Rectal smooth muscle tissue (tissue), 1 donor: ENCODE measurements at regions not wholly inside any gene's neighbourhood (a gene's known extent, or its start where the extent isn't known, plus 50 kb on each side); places are given as distances from the start of the nearest gene placed in this dataset.

Source experiments
- H3K27ac ChIP-seq: one replicate; pipeline ENCODE4 v1.7.0; 2013; ENCODE audit warnings: low read depth, low read length, inconsistent platforms
- H3K27me3 ChIP-seq: one replicate; pipeline ENCODE4 v1.7.0; 2013; ENCODE audit warnings: low read length; ENCODE audit not compliant: control insufficient read depth, insufficient read depth
- H3K36me3 ChIP-seq: one replicate; pipeline ENCODE4 v1.7.0; 2013; ENCODE audit warnings: low read length; ENCODE audit not compliant: control insufficient read depth, insufficient read depth
- H3K4me1 ChIP-seq: one replicate; pipeline ENCODE4 v1.7.0; 2013; ENCODE audit warnings: low read length; ENCODE audit not compliant: control insufficient read depth, insufficient read depth
- H3K4me3 ChIP-seq: one replicate; pipeline ENCODE4 v1.7.0; 2013; ENCODE audit warnings: low read length
- H3K9ac ChIP-seq: one replicate; pipeline ENCODE4 v1.7.0; 2013; ENCODE audit warnings: low read length

GRCh38 chr12:70045514-70045913 lies 197.7 kb upstream of the CNOT2 start:
- Histone ChIP-seq H3K27me3 (no peaks in the 10 kb centered on the region), H3K27ac (no peak overlapping the region), H3K4me3 (no peak overlapping the region), H3K4me1 (no peaks in the 10 kb centered on the region), H3K9ac (no peak overlapping the region), H3K36me3 (no peaks in the 10 kb centered on the region)

- no peak overlapping the region for H3K9ac ChIP-seq
- H3K27ac ChIP-seq: no peak overlapping the region
Observed at GRCh38 chr12:70048521-70049250, 194.5 kb upstream of the CNOT2 start.

DNA sequence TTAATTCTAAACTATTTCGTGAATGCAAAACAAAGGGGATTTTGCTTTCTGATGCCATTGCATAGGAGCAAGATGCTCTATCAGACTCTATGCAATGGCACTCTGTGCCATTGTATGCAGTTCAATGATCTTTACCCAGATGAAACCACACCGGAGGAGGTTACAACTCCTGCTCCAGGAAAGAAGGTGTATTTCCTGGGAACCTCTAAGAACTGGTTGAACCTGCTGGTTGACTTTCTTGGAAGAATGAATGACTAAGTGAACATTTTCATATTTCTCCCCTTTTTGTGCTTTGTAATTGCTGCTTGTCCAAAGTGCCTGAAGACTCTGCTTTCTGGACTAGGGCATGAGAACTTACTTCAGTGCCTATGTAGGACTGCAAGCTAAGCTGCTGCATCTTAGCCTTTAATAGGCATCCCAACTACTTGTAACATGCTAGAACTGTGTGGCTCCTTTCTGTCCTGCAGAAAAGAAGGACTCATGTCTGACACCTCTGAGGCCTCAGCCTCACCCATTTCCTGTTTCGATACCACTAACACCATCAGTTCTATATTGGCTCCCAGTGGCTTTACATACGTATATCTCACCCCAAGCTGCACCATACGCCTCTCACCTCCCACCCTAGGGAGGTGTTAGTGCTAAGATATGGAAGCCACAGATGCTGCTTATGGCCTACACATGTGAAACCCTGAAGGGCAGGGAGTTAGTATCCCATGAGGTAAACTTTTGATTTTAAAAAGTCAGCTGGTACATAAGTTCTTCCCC lies 193.5 kb upstream of the CNOT2 start:
- Histone ChIP-seq H3K4me3 (no peak overlapping the region), H3K27ac (no peak overlapping the region), H3K9ac (no peak overlapping the region), H3K36me3 (no peaks in the 10 kb centered on the region), H3K4me1 (no peaks in the 10 kb centered on the region), H3K27me3 (no peaks in the 10 kb centered on the region)

More at GRCh38 chr12:70048521-70049250, 194.5 kb upstream of the CNOT2 start:
- Histone ChIP-seq H3K27me3 (no peaks in the 10 kb centered on the region), H3K36me3 (no peaks in the 10 kb centered on the region), H3K4me1 (no peaks in the 10 kb centered on the region), H3K4me3 (no peak overlapping the region)

- Histone ChIP-seq H3K9ac (no peak overlapping the region), H3K4me3 (no peak overlapping the region), H3K27ac (no peak overlapping the region), H3K4me1 (no peaks in the 10 kb centered on the region), H3K27me3 (no peaks in the 10 kb centered on the region), H3K36me3 (no peaks in the 10 kb centered on the region)
Observed at GRCh38 chr12:70052476-70052875, 190.8 kb upstream of the CNOT2 start.

DNA sequence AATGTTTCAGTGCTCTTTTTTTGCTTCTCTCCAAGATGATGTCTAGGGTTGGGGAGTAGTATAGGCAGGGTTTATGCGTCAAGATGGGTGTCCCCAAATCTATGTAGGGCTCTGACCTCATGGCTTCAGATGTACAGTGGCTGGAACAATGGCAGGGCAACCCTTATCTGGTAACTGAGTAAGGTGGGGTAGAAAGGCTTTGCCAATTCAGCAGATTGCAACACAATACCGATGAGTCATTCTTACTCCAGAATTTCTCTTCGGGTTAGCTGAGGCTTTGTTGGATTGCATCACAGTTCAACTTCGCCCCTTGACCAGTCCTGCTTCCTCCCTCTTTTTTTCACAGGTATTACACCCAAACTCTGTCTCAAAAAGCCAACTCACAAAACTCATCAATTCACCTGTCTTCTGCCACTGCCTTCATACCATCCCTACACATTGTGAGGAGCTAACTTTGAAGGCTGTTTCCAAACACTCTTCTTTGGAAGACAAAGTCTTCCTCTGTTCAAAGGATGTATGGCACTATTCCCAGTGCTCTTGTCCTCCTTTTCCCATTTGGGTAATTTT lies 190.2 kb upstream of the CNOT2 start:
- H3K36me3 ChIP-seq: no peaks in the 10 kb centered on the region
- H3K9ac ChIP-seq: no peak overlapping the region
- no peak overlapping the region for H3K4me3 ChIP-seq
- no peak overlapping the region for H3K27ac ChIP-seq
- no peaks in the 10 kb centered on the region for H3K27me3 ChIP-seq
- no peaks in the 10 kb centered on the region for H3K4me1 ChIP-seq

DNA sequence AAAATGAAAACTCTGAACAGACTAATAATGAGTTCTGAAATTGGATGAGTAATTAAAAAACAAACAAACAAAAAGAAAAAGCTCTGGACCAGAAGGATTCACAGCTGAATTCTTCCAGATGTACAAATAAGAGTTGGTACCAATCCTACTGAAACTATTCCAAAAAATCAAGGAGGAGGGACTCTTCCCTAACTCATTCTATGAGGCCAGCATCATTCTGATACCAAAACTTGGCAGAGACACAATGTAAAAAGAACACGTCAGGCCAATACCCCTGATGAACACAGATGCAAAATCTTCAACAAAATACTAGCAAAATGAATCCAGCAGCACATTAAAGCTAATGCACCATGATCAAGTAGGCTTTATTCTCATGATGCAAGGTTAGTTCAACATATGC lies 183.9 kb upstream of the CNOT2 start:
- H3K9ac ChIP-seq: no peak overlapping the region
- no peak overlapping the region for H3K4me3 ChIP-seq
- no peaks in the 10 kb centered on the region for H3K4me1 ChIP-seq
- H3K27me3 ChIP-seq: no peaks in the 10 kb centered on the region
- no peak overlapping the region for H3K27ac ChIP-seq
- no peaks in the 10 kb centered on the region for H3K36me3 ChIP-seq

DNA sequence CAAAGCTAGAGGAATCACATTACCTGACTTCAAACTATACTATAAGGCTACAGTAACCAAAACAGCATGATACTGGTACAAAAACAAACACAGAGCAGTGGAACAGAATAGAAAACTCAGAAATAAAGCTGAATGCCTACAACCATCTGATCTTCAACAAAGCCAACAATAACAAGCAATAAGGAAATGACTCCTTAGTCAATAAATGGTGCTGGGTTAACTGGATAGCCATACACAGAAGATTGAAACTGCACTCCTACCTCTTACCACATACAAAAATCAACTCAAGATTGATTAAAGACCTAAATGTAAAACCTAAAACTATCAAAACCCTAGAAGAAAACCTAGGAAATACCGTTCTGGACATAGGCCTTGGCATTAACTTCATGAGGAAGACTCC lies 182.6 kb upstream of the CNOT2 start:
- H3K4me3 ChIP-seq: no peak overlapping the region
- H3K27ac ChIP-seq: no peak overlapping the region
- no peaks in the 10 kb centered on the region for H3K36me3 ChIP-seq
- no peak overlapping the region for H3K9ac ChIP-seq
- H3K4me1 ChIP-seq: no peaks in the 10 kb centered on the region
- no peaks in the 10 kb centered on the region for H3K27me3 ChIP-seq

- H3K4me3 ChIP-seq: no peak overlapping the region
- no peaks in the 10 kb centered on the region for H3K4me1 ChIP-seq
- H3K9ac ChIP-seq: no peak overlapping the region
- H3K27me3 ChIP-seq: no peaks in the 10 kb centered on the region
- H3K36me3 ChIP-seq: no peaks in the 10 kb centered on the region
- H3K27ac ChIP-seq: no peak overlapping the region
Observed at GRCh38 chr12:70068743-70069142, 174.5 kb upstream of the CNOT2 start.

- Histone ChIP-seq H3K9ac (no peak overlapping the region), H3K27me3 (no peaks in the 10 kb centered on the region)
Observed at GRCh38 chr12:70069221-70070105, 173.8 kb upstream of the CNOT2 start.

GRCh38 chr12:70070494-70071007 lies 172.7 kb upstream of the CNOT2 start:
- Histone ChIP-seq H3K27me3 (no peaks in the 10 kb centered on the region), H3K36me3 (no peaks in the 10 kb centered on the region), H3K9ac (no peak overlapping the region), H3K27ac (no peak overlapping the region), H3K4me1 (no peaks in the 10 kb centered on the region), H3K4me3 (no peak overlapping the region)

More at GRCh38 chr12:70069221-70070105, 173.8 kb upstream of the CNOT2 start:
- no peaks in the 10 kb centered on the region for H3K36me3 ChIP-seq
- H3K4me3 ChIP-seq: no peak overlapping the region
- no peaks in the 10 kb centered on the region for H3K4me1 ChIP-seq
- no peak overlapping the region for H3K27ac ChIP-seq

GRCh38 chr12:70074510-70074909 lies 168.7 kb upstream of the CNOT2 start:
- no peak overlapping the region for H3K27ac ChIP-seq
- no peaks in the 10 kb centered on the region for H3K4me1 ChIP-seq
- no peak overlapping the region for H3K4me3 ChIP-seq
- no peaks in the 10 kb centered on the region for H3K36me3 ChIP-seq
- no peak overlapping the region for H3K9ac ChIP-seq
- no peaks in the 10 kb centered on the region for H3K27me3 ChIP-seq

GRCh38 chr12:70077441-70077840 lies 165.8 kb upstream of the CNOT2 start:
- H3K27me3 ChIP-seq: no peaks in the 10 kb centered on the region
- no peak overlapping the region for H3K4me3 ChIP-seq
- no peaks in the 10 kb centered on the region for H3K4me1 ChIP-seq

More at GRCh38 chr12:70077441-70077840, 165.8 kb upstream of the CNOT2 start:
- no peak overlapping the region for H3K9ac ChIP-seq
- H3K27ac ChIP-seq: no peak overlapping the region
- no peaks in the 10 kb centered on the region for H3K36me3 ChIP-seq
